ENCODE measurements at regions not wholly inside any gene's neighbourhood (a gene's known extent, or its start where the extent isn't known, plus 50 kb on each side); places are given as distances from the start of the nearest gene placed in this dataset.

DNA sequence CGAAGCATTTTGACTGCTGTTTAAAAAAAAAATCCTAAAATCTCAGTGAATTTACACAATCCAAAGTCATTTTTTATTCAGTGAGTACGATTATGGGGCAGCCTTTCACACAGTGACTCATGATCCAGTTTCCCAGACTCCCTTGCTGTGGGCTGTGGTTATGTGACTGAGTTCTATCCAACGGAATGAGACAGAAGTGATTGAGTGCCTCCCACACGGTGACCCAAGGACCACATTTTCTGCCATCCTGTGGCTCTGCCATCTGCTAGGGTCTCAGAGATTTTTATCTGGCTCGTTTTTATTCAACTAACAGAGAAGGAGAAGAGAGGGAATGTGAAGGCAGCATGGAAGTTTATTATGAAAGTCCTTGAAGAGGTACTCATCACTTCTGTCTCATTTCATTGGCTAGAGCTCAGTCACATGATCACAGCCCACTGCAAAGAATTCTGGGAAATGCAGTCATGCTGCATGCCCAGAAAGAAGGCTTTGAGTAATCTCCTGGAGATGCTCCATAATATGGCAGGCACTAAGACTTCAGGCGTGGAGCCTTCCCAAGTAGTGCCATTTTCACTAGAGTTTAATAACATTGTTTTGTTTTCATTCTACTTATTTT is 999.4 kb downstream of the UQCRFS1 start:
- TF ChIP-seq SP1 (IDR thresholded peaks at IDR 0.05): no peak
- no peak for TF ChIP-seq L3MBTL2 (conservative IDR thresholded peaks at IDR 0.05)
